Subcutaneous abdominal adipose tissue (tissue), 5 donors: ENCODE measurements at regions not wholly inside any gene's neighbourhood (a gene's known extent, or its start where the extent isn't known, plus 50 kb on each side); places are given as distances from the start of the nearest gene placed in this dataset.
"Not testable (repeated sequence)": the region's sequence is repeated elsewhere in the genome, so short reads cannot be mapped to it uniquely, and the experiment has no call there.

Source experiments
- H3K27ac ChIP-seq: one replicate; pipeline ENCODE4 v1.7.0; 2013; ENCODE audit warnings: low read depth, mild to moderate bottlenecking, inconsistent platforms, low read length, moderate library complexity
- H3K27me3 ChIP-seq, 5 donors: one replicate each; pipeline ENCODE4 v1.7.0; 2013; ENCODE audit warnings: low read length in 5 of 5, inconsistent platforms in 1 of 5; ENCODE audit not compliant: control insufficient read depth in 5 of 5, insufficient read depth in 4 of 5
- H3K36me3 ChIP-seq, 5 donors: one replicate each; pipeline ENCODE4 v1.7.0; 2013; ENCODE audit warnings: low read length in 5 of 5; ENCODE audit not compliant: control insufficient read depth in 5 of 5, insufficient read depth in 5 of 5
- H3K4me1 ChIP-seq, 5 donors: one replicate each; pipeline ENCODE4 v1.7.0; 2013; ENCODE audit warnings: low read length in 5 of 5, mild to moderate bottlenecking in 3 of 5, moderate library complexity in 1 of 5; ENCODE audit not compliant: control insufficient read depth in 5 of 5, insufficient read depth in 5 of 5
- H3K4me3 ChIP-seq, 5 donors: one replicate each; pipeline ENCODE4 v1.7.0; 2013; ENCODE audit warnings: low read length in 5 of 5, low read depth in 1 of 5
- H3K9ac ChIP-seq, 5 donors: one replicate each; pipeline ENCODE4 v1.7.0; 2013; ENCODE audit warnings: low read length in 5 of 5, mild to moderate bottlenecking in 4 of 5, moderate library complexity in 3 of 5
- H3K9me3 ChIP-seq, 5 donors: one replicate each; pipeline ENCODE4 v1.7.0; 2013; ENCODE audit warnings: low read length in 5 of 5; ENCODE audit not compliant: control insufficient read depth in 5 of 5
- donor health status: healthy.
- donor health status: healthy.
- donor health status: healthy.
- donor health status: healthy.
- donor health status: healthy.

GRCh38 chr16:5222761-5223160 is 125.2 kb upstream of the EEF2KMT start:
- Histone ChIP-seq H3K9me3 (no peaks in the 10 kb centered on the region), H3K9ac (no peak overlapping the region), H3K36me3 (no peaks in the 10 kb centered on the region), H3K27me3 (peaks cover 0 to 7% (median 3%) of the 10 kb centered on the region in 5 donors), H3K4me3 (no peak overlapping the region), H3K4me1 (no peaks in the 10 kb centered on the region), H3K27ac (no peak overlapping the region)

- H3K9ac ChIP-seq, H3K27ac ChIP-seq, H3K9me3 ChIP-seq, H3K4me3 ChIP-seq, H3K36me3 ChIP-seq, H3K27me3 ChIP-seq, H3K4me1 ChIP-seq: not testable (repeated sequence)
Observed at GRCh38 chr16:5221831-5222230, 124.2 kb upstream of the EEF2KMT start.

- H3K27ac ChIP-seq: no peak overlapping the region
- no peaks in the 10 kb centered on the region for H3K4me1 ChIP-seq
- H3K9ac ChIP-seq: no peak overlapping the region
- H3K9me3 ChIP-seq: no peaks in the 10 kb centered on the region
- peaks cover 0 to 9% (median 5%) of the 10 kb centered on the region in 5 donors for H3K27me3 ChIP-seq
- no peaks in the 10 kb centered on the region for H3K36me3 ChIP-seq
- H3K4me3 ChIP-seq: no peak overlapping the region
Observed at GRCh38 chr16:5220705-5221104, 123.1 kb upstream of the EEF2KMT start.

GRCh38 chr16:5216441-5217080 is 119.0 kb upstream of the EEF2KMT start:
- peaks cover 0 to 9% (median 5%) of the 10 kb centered on the region in 5 donors for H3K9me3 ChIP-seq
- H3K36me3 ChIP-seq: no peaks in the 10 kb centered on the region
- H3K4me3 ChIP-seq: no peak overlapping the region
- no peak overlapping the region for H3K27ac ChIP-seq
- H3K27me3 ChIP-seq: peaks cover 2 to 7% (median 3%) of the 10 kb centered on the region in 5 donors
- no peak overlapping the region for H3K9ac ChIP-seq
- no peaks in the 10 kb centered on the region for H3K4me1 ChIP-seq

- Histone ChIP-seq H3K4me3 (no peak overlapping the region), H3K9me3 (peaks cover 0 to 9% (median 5%) of the 10 kb centered on the region in 5 donors), H3K27me3 (peaks cover 2 to 7% (median 3%) of the 10 kb centered on the region in 5 donors), H3K36me3 (no peaks in the 10 kb centered on the region), H3K4me1 (no peaks in the 10 kb centered on the region), H3K27ac (no peak overlapping the region), H3K9ac (no peak overlapping the region)
Observed at GRCh38 chr16:5215901-5216300, 118.3 kb upstream of the EEF2KMT start.

GRCh38 chr16:5214466-5214865 is 116.9 kb upstream of the EEF2KMT start:
- Histone ChIP-seq H3K9me3 (peaks cover 0 to 9% (median 5%) of the 10 kb centered on the region in 5 donors), H3K4me3 (no peak overlapping the region), H3K4me1 (no peaks in the 10 kb centered on the region), H3K9ac (no peak overlapping the region), H3K27ac (no peak overlapping the region), H3K36me3 (no peaks in the 10 kb centered on the region), H3K27me3 (peaks cover 2 to 7% (median 3%) of the 10 kb centered on the region in 5 donors)

GRCh38 chr16:5212501-5212900 is 114.9 kb upstream of the EEF2KMT start:
- H3K9me3 ChIP-seq, H3K27me3 ChIP-seq: not testable (repeated sequence)

GRCh38 chr16:5207862-5208498 is 110.4 kb upstream of the EEF2KMT start:
- H3K4me3 ChIP-seq, H3K9me3 ChIP-seq: not testable (repeated sequence)

More at GRCh38 chr16:5212501-5212900, 114.9 kb upstream of the EEF2KMT start:
- not testable (repeated sequence) for H3K36me3 ChIP-seq, H3K9ac ChIP-seq, H3K4me3 ChIP-seq, H3K27ac ChIP-seq, H3K4me1 ChIP-seq

GRCh38 chr16:5207001-5207523 is 109.5 kb upstream of the EEF2KMT start:
- Histone ChIP-seq H3K36me3 (no peaks in the 10 kb centered on the region), H3K9me3 (no peaks in the 10 kb centered on the region), H3K4me1 (no peaks in the 10 kb centered on the region), H3K9ac (no peak overlapping the region), H3K27ac (no peak overlapping the region), H3K27me3 (no peaks in the 10 kb centered on the region), H3K4me3 (no peak overlapping the region)

More at GRCh38 chr16:5207862-5208498, 110.4 kb upstream of the EEF2KMT start:
- H3K36me3 ChIP-seq, H3K4me1 ChIP-seq, H3K9ac ChIP-seq, H3K27me3 ChIP-seq, H3K27ac ChIP-seq: not testable (repeated sequence)

- no peak overlapping the region for H3K9ac ChIP-seq
- no peaks in the 10 kb centered on the region for H3K27me3 ChIP-seq
- H3K9me3 ChIP-seq: no peaks in the 10 kb centered on the region
- no peaks in the 10 kb centered on the region for H3K36me3 ChIP-seq
- no peak overlapping the region for H3K4me3 ChIP-seq
- no peaks in the 10 kb centered on the region for H3K4me1 ChIP-seq
- H3K27ac ChIP-seq: no peak overlapping the region
Observed at GRCh38 chr16:5206331-5206990, 108.9 kb upstream of the EEF2KMT start.
